ENCODE measurements at regions not wholly inside any gene's neighbourhood (a gene's known extent, or its start where the extent isn't known, plus 50 kb on each side); places are given as distances from the start of the nearest gene placed in this dataset.
"Not testable (repeated sequence)": the region's sequence is repeated elsewhere in the genome, so short reads cannot be mapped to it uniquely, and the experiment has no call there.

DNA sequence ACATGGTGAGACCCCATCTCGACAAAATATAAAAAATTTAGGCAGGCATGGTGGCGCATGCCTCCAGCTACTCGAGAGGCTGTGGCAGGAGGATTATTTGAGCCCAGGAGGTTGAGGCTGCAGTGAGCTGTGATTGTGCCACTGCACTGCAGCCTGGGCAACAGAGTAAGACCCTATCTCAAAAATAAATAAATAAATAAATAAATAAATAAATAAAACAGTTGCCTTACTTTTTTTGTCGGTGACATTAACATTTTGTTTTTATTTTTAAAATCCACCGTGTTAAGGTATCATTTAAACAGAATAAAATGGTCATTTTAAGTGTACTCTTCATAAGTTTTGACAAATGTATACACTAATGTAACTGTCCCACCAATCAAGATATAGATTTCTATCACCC is 57.0 kb downstream of the RASL11A start:
- no peak for DNase-seq

DNA sequence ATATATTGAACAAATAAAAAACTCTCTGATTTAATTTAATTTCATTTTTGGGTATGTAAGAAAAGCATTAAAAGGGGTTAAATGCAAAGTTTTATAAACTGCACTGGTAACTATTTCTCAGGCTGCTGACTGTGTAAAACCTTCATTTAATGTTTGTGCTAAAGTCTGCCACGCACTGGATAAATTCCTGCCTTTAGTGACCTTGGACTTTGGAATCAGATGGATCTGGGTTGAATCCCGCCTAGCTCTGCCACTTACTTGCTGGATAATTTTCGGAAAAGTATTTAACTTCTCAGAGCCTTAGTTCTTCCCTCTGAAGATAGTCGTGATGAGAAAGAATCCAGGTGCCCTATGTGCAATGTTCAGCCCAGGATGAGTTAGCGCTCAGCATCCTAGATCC is 58.6 kb downstream of the RASL11A start:
- no peak for DNase-seq

DNA sequence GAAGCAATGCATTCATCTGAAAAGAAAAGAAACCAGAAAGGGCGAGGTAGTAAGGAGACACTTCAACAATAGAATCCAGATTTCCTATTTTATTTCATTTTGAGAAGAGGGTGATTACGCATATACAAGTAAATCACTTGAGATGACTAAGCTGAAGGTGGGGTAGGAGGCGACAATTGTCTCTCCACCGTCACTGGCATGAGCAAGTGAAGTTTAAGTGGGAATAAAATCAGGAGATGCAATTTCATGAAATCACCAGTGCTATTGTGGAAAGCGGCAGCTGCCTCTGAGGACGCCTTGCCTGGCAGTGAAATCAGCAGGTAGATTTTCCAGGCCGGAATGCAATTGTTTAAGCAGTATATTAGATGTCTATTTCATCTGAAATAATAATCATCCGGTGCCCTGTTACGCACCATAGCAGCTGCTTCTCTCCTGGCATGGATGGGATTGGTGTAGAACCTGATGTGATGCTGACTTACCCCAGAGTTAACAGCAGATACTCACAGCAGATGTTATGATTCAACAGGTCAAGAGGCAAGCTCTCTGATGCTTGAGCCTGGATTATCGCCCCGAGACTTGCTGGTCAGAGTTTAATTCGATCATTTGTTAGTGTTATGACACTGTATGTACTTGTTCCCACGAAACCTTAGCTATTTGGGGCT is 64.3 kb downstream of the RASL11A start:
- no peak for DNase-seq

DNA sequence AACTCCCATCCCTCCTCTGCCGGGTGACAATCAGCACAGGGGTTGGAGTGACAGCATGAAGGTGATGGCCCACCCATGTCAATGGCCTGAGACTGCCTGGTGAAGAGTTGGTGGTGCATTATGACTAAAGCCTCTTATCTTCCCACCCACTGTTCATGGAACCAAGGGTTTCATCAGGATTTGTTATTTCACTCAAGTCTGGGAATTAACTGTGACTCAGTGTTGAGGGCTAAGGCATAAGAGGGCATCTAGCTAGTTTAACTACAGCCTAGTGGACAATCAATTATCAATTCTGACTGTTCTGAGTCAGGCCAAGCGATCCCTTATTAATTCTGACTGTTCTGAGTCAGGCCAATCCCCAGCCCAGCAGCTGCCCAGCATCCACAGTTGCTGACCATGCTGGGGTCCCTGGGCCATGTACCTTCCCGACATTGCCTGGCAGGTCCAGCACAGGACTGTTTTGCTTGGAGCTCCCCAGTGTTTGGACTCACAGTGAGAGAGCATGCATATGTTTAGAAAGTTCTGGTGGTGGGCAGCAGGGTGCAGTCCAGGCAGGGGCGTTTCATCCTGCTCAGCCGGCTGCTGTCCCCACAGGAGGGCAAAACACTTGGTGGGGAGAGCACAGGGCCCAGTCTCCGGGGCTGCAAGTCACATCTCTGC is 65.5 kb downstream of the RASL11A start:
- DNase-seq = no peak

DNA sequence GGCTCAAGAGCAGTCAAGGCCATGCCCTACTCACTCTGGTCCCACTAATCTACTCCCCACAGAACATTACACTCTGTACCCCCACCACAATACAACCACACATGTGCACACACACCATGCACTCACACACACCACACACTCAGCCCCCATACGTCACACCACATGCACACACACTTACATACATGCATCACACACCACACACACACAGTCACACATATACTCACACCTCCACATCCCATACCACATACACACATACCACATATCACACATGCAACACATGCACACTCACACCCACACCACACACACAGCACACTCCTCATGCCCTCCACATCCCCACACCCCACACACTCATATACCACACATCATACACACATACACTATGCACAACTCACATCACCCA is 67.6 kb downstream of the RASL11A start:
- DNase-seq = no peak

DNA sequence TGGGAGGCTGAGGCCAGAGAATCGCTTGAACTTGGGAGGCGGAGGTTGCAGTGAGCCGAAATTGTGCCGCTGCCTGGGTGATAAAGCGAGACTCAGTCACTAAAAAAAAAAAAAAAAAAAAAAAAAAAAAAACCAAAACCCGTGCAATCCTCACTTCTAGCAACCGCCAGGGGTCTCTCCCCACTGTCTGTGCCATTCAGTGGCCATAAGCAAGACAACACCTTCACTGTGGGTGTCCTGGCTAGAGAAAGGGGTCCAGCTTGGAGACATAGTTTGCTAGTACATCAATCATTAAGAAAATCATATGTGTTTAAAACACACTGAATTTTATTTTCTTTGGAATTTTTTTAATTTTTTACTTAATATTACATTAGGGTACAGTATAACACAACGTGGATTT is 68.2 kb downstream of the RASL11A start:
- DNase-seq = no peak

DNA sequence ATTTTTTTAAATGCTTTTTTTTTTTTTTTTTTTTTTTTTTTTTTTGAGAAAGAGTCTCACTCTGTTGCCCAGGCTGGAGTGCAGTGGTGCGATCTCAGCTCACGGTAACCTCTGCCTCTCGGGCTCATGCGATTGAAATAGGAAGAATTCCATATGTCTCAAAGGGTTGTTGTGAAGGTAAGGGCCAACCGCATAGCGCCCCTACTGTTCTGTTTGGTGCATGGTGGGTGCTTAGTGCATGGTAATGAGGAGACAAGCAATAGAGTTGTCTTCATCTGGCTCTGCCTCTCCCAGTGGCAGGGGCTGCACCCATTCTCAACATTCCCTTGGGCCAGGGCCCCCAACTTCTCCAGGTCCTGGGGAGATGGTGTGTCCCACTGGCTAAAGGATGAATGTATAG is 68.7 kb downstream of the RASL11A start:
- DNase-seq = peak; percentile 43 to 44

DNA sequence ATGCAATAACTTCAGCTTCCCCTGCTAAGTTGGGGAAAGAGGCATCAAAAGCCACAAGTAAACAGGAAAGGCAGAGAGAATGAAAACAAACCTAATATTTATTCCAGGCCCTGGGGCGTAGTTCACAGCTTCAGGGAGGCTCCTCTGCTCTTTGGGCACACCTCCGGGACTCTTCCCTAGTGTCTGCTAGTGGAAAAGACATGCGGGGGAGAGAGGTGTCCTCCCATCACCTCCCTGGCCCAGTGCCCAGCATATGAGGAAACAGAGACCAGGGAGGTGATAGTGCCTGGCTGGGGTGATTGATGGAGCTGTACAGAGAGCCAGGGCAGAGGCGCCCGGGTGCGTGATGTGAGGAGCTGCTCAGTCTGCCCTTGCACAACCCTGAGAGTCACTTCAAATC is 71.0 kb downstream of the RASL11A start:
- no peak for DNase-seq

DNA sequence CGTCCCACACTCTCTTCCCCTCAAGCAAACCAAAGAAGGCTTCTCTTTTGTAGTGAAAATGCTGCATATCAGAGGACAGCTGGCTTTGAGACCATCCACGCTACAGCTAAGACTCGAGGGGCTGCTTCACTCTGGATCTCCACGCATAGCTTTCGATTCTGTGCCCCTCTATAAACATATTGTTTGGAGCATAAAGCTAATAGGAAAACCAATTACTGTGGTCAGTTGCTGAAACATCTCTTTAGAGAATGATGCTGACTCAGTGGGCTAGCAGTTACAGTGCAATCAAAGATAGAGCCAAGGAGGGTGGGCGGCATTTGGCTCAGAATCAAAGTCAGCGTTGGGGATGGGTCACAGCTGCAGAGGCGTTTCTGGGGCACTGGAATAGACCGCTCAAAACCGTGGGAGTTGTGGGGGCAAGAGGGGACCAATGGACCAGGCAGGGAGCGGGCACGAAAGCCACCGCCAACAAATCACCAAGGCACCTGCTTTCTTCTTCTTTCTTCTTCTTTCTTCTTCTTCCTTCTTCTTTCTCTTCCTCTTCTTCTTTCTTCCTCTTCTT is 76.7 kb downstream of the RASL11A start:
- no peak for DNase-seq

DNA sequence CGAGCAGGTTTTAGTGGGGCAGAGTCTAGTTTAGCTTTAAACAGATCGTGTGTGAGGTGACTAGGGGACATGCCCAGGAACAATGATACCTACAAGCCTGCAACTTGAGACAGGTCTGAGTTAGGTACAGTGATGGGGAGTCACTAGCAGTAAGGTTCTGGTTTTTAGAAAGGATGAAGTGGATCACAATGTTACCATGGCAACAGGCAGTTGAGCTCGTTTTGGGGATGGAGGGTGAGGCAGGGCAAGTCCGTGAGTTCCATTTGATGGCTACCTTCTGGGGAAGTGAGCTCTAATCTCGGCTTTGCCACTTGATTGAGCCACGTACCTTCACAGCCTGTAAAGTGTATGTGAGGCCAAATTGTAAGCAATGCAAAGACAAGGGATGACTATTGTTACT is 76.0 kb upstream of the GTF3A start:
- DNase-seq = no peak

DNA sequence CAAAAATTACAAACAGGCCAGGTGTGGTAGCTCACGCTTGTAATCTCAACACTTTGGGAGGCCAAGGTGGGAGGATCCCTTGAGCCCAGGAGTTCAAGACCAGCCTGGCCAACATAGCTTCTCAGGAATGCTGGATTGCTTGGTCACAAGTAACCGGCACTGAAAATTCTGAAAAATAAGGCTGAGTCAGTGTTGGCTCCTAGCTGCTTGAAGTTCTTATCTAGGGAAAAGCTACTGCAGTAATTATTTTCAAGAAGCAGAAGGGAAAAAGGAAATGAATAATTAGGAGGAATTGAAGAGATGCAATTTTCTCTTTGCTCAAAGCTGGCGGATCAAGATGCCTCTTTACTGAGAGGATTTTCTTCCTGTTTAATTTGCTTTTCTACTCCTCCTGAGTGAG is 75.0 kb upstream of the GTF3A start:
- DNase-seq = no peak

DNA sequence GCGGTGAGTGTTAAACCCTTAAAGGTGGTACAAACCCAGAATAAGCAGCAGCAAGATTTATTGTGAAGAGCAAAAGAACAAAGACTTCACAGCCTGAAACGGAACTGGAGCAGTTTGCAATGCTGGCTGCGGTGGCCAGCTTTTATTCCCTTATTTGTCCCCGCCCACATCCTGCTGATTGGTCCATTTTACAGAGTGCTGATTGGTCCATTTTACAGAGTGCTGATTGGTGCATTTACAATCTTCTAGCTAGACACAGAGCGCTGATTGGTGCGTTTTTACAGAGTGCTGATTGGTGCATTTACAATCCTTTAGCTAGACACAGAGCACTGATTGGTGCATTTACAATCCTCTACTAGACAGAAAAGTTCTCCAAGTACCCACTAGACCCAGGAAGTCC is 73.6 kb upstream of the GTF3A start:
- not testable (repeated sequence) for DNase-seq

DNA sequence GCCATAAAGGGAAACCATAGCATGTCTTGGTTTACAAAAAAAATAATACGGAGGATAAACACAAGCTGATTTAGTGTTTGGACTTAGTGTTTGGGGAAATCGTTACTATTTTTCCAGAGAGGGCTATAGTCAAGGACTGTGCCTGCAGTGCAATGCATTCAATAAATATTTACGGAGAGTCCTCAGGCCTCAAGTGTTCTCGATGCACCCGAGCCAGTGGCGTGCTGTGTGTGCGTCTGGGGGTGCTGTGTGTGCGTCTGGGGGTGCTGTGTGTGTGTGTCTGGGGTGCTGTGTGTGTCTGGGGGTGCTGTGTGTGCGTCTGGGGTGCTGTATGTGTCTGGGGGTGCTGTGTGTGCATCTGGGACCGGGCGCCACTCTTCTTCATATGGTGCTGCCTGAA is 71.7 kb upstream of the GTF3A start:
- DNase-seq = no peak

DNA sequence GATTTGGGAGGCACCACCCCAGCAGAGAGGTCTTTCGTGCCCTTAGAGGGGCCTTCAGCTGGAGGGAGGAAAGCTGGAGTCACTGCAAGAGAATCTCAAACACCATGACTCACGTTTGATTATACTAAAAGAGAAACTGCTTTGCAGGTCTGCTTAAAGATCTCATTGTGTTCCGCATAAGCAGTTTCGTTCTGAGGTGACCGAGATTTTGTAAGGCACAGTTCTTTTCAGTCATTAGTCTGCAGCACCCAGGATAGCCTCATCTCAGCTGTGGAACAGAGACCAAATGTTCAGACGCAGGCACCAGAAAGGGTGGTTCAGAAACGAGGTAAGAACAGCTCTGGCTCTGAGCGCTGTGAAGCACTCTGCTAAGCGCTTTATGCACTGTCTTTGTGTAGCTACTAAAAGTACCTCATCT is 71.2 kb upstream of the GTF3A start:
- DNase-seq = no peak

DNA sequence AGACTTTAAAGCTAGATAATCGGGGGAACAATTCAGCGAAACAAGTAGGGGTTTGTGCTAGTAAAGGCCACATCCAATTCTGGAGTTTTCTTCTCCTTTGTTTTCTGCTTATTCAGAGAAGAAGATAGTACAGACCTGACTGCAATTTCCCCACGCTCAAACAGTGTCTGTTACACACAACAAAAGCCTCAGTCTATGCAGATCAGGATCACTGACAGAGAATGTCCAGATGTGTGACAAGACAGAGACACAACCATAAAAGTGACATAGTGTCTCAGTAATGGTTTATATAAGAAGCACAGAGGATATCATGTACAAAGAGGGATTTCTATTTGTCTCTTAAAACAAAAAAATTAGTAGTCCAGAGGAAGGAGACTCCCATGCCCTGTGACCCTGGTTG is 70.7 kb upstream of the GTF3A start:
- no peak for DNase-seq

DNA sequence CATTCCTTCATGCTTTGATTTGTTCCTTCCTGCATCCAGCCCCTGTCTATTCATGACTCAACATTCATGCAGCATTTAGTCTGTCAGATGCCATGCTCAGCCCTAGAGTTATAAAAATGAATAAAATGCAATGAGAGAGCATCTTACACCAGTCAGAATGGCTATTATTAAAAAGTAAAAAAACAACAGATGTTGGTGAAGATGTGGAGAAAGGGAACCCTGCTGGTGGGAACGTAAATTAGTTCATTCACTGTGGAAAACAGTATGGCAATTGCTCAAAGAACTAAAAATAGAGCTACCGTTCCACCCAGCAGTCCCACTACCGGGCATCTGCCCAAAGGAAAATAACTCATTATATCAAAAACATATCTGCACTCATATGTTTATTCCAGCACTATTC is 70.0 kb upstream of the GTF3A start:
- DNase-seq = no peak

DNA sequence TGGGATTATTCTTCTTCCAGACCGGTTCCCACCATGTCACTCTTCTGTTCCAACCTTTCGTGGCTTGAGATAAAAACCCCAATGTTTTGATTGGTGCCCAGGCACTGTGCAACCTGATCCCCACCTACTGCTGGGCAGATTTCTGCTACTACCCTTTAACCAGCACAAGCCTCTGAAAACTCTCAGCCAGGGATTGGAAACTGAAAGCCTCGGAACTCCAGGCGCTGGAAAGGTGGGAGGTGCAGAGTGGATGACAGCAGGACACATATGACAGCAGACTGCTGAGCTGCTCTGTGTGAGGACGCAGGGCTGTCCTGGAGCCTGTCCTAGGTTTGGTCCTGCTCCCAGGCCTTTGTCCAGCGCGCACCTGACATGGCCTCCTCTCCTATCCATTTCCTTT is 68.5 kb upstream of the GTF3A start:
- no peak for DNase-seq

DNA sequence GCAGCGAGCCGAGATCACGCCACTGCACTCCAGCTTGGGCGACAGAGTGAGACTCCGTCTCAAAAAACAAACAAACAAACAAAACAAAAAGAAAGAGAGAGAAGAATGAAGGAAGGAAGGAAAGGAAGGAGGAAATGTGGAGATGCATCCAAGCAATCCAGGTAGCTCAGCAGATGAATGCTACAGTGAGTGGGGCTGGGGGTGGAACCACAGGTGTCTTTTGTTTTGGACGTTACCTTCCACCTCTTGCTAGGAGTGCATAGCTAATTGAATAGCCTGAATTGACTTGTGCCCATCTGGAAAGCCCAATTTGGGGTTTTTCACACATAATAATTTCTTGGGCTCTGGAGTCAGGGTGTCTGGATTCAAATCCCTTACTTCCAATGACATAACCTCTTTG is 66.0 kb upstream of the GTF3A start:
- no peak for DNase-seq

DNA sequence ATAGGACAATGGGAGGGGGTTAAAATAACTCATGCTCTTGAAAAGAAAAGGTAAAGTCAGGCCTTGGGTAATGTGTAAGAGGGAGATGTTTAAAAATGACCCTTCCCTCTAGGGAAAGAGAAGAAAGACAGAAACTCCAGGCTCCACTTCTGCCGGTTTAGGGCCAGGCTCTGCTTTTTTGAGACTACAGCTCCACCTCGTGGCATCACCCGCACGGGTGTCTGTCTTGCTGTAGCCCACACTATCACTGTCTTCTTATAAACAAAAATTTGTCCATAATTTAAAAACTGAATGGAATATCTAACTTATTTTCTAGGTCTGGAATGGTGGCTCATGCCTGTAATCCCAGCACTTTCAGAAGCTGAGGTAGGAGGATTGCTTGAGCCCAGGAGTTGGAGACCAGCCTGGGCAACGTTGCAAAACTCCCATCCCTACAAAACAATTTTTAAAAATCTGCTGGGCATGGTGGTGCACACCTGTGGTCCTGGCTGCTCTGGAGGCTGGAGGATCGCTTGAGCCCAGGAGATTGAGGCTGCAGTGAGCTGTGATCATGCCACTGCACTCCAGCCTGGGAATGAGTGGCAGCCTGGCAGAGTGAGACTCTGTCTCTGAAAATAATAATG is 65.1 kb upstream of the GTF3A start:
- DNase-seq = peak; percentile 56 to 66

DNA sequence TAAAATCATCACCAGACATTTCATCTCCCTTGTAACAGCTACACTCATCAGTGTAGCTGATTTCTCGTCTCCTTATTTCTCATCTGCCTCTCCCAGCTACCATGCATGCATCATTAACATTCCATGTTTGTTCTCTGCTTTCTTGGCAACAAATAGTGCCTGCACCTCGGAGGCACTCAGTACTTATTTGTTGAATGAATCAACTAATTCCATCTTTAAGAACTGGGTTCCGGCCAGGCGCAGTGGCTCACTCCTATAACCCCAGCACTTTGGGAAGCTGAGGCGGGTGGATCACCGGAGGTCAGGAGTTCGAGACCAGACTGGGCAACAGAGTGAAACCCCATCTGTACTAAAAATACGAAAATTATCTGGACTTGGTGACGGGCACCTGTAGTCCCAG is 63.9 kb upstream of the GTF3A start:
- DNase-seq = no peak

DNA sequence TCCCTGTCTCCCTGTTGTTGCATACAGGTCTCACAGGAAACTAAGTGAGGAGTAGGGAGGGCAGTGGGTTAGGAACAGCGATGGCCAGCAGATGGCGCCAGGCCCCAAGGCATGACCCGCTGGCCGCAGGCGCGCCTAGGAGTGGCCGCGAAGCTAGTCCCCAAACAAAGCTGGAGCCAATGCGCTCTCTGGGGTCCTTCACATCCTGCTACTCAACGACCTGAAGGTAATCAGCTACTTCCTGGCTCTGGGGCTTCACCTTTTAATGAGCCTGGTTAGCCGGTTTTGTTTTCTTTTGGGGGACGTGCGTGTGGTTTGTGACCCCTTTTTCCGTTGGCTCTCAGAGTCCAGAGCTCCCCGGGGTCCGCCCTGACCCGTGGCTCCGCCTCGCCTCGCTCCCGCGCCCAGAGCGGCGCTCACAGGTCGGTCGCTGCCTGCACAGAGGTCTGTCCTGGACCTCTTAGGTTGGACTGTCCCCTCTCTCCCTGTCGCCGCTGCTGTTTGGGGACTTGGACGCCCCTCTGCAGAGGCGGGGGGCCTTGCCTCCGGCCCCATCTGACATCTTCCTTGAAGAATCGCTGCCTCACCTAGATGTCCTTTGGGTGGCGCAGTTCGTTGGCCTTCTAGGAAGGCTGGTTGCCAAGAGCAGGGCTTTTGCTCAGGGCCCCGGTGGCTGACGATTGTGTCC is 62.2 kb upstream of the GTF3A start:
- DNase-seq = peak; percentile 80 to 84

DNA sequence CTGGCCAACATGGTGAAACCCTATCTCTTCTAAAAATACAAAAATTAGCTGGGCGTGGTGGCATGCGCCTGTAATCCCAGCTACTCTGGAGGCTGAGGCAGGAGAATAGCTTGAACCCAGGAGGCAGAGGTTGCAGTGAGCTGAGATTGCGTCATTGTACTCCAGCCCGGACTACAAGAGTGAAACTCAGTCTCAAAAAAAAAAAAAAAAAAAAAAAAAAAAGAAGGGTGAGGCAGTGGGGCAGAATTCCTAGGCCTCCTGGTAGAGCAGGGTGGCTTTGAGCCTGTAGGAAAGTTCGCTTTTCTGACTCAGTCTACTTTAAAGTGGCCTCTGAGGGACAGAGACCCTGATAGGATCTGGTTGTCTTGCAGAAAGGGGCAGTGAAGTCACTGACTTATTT is 60.8 kb upstream of the GTF3A start:
- DNase-seq = not testable (repeated sequence)

DNA sequence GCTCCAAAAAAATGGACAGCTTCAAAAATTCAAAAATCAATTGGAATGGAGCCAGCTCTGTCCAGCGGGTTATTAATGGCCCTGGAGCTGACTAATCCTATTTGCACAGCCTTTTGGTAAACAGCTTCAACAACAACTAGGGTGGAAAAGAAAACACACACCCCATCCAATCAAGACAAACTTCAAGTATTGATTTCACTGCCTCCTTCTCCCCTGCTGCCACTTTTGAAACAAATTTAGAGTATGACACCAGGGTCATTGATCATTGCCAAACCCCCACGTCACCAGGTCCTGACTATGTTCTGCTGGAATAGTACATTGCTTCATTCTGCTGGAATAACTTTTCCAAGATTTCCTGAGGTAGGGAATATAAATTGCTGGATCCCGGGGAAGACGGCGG is 56.8 kb upstream of the GTF3A start:
- DNase-seq = no peak
